ENCODE measurements at regions not wholly inside any gene's neighbourhood (a gene's known extent, or its start where the extent isn't known, plus 50 kb on each side); places are given as distances from the start of the nearest gene placed in this dataset.

GRCh38 chr6:3634280-3634816 lies 117.2 kb downstream of the PXDC1 start:
- Histone ChIP-seq H3K4me3 (no peak overlapping the region), H3K4me1 (ENCODE audit: control insufficient read depth in 1 of 2, low read depth in 2 of 2) (no peaks in the 10 kb centered on the region), H3K9me3 (no peaks in the 10 kb centered on the region), H3K36me3 (no peaks in the 10 kb centered on the region), H3K27me3 (replicated peaks; ENCODE audit: insufficient read depth) (no peaks in the 10 kb centered on the region), H3K27ac (no peak overlapping the region)
- no peak for DNase-seq (ENCODE audit: low spot score)
- no peak for ATAC-seq (ENCODE audit: insufficient number of reproducible peaks, low FRiP score, low read depth)
- no peak for TF ChIP-seq CTCF (IDR thresholded peaks at IDR 0.05)

- DNase-seq (ENCODE audit: low spot score) (no peak), ATAC-seq (ENCODE audit: insufficient number of reproducible peaks, low FRiP score, low read depth) (no peak)
- TF ChIP-seq CTCF (IDR thresholded peaks at IDR 0.05), result no peak
- Histone ChIP-seq H3K27ac (no peak overlapping the region), H3K4me1 (ENCODE audit: control insufficient read depth in 1 of 2, low read depth in 2 of 2) (peaks cover 0 to 1% of the 10 kb centered on the region in 2 donors), H3K9me3 (no peaks in the 10 kb centered on the region), H3K36me3 (no peaks in the 10 kb centered on the region), H3K4me3 (no peak overlapping the region), H3K27me3 (replicated peaks; ENCODE audit: insufficient read depth) (no peaks in the 10 kb centered on the region)
Measured at GRCh38 chr6:3633711-3634110, 117.8 kb downstream of the PXDC1 start.

- DNase-seq (ENCODE audit: low spot score), result no peak
- H3K27me3 ChIP-seq (replicated peaks; ENCODE audit: insufficient read depth), result no peaks in the 10 kb centered on the region
- H3K27ac ChIP-seq, result no peak overlapping the region
- no peaks in the 10 kb centered on the region for H3K36me3 ChIP-seq
- H3K4me1 ChIP-seq (ENCODE audit: control insufficient read depth in 1 of 2, low read depth in 2 of 2), result peaks cover 0 to 13% of the 10 kb centered on the region in 2 donors
- ATAC-seq (ENCODE audit: insufficient number of reproducible peaks, low FRiP score, low read depth), result no peak
- no peak for TF ChIP-seq CTCF (IDR thresholded peaks at IDR 0.05)
- no peaks in the 10 kb centered on the region for H3K9me3 ChIP-seq
- no peak overlapping the region for H3K4me3 ChIP-seq
Measured at GRCh38 chr6:3631877-3632276, 119.6 kb downstream of the PXDC1 start.

- H3K36me3 ChIP-seq, result no peaks in the 10 kb centered on the region
- no peak for TF ChIP-seq CTCF (IDR thresholded peaks at IDR 0.05)
- no peak for DNase-seq (ENCODE audit: low spot score)
- peaks cover 0 to 13% of the 10 kb centered on the region in 2 donors for H3K4me1 ChIP-seq (ENCODE audit: control insufficient read depth in 1 of 2, low read depth in 2 of 2)
- no peak overlapping the region for H3K27ac ChIP-seq
- no peak for ATAC-seq (ENCODE audit: insufficient number of reproducible peaks, low FRiP score, low read depth)
- no peaks in the 10 kb centered on the region for H3K27me3 ChIP-seq (replicated peaks; ENCODE audit: insufficient read depth)
- H3K9me3 ChIP-seq, result no peaks in the 10 kb centered on the region
- H3K4me3 ChIP-seq, result no peak overlapping the region
Measured at GRCh38 chr6:3631186-3631585, 120.3 kb downstream of the PXDC1 start.

GRCh38 chr6:3630258-3630835 lies 121.2 kb downstream of the PXDC1 start:
- Histone ChIP-seq H3K27me3 (replicated peaks; ENCODE audit: insufficient read depth) (no peaks in the 10 kb centered on the region), H3K27ac (no peak overlapping the region), H3K4me3 (no peak overlapping the region), H3K4me1 (ENCODE audit: control insufficient read depth in 1 of 2, low read depth in 2 of 2) (peaks cover 0 to 13% of the 10 kb centered on the region in 2 donors), H3K36me3 (no peaks in the 10 kb centered on the region), H3K9me3 (no peaks in the 10 kb centered on the region)
- ATAC-seq (ENCODE audit: insufficient number of reproducible peaks, low FRiP score, low read depth) (no peak), DNase-seq (ENCODE audit: low spot score) (no peak)
- no peak for TF ChIP-seq CTCF (IDR thresholded peaks at IDR 0.05)

Measured in thoracic aorta (tissue), 2 donors.